GM23338 (cell line): ENCODE measurements at regions not wholly inside any gene's neighbourhood (a gene's known extent, or its start where the extent isn't known, plus 50 kb on each side); places are given as distances from the start of the nearest gene placed in this dataset.
"Not testable (repeated sequence)": the region's sequence is repeated elsewhere in the genome, so short reads cannot be mapped to it uniquely, and the experiment has no call there.

ENCODE experiments used
- CREB1 ChIP-seq: fragments of 250-450 bp; sonication (Bioruptor Pico); IDR thresholded peaks from 2 replicates; pipeline ENCODE4 v1.5.0; 2020; ENCODE audit warnings: low read depth, mild to moderate bottlenecking, moderate library complexity
- EZH2 ChIP-seq: fragments of 200-600 bp; sonication (generic); IDR thresholded peaks from one replicate; pipeline ENCODE4 v1.8.0; 2017; ENCODE audit warnings: antibody characterized with exemption, mild to moderate bottlenecking, low read depth; ENCODE audit not compliant: unreplicated experiment
- EZH2phosphoT487 ChIP-seq: fragments of 200-600 bp; sonication (generic); IDR thresholded peaks from one replicate; pipeline ENCODE4 v1.8.1; 2018; ENCODE audit warnings: antibody characterized with exemption; ENCODE audit not compliant: unreplicated experiment
- JUNB ChIP-seq: IDR thresholded peaks from one replicate; pipeline ENCODE4 v1.6.1; 2016; ENCODE audit warnings: antibody characterized with exemption; ENCODE audit not compliant: unreplicated experiment
- NANOG ChIP-seq: IDR thresholded peaks from 2 replicates; pipeline ENCODE4 v1.6.1; 2016; ENCODE audit warnings: antibody characterized with exemption, borderline replicate concordance
- POLR2AphosphoS5 ChIP-seq: IDR thresholded peaks from 2 replicates; pipeline ENCODE4 v1.6.1; 2016; ENCODE audit warnings: antibody characterized with exemption, low read depth
- STAT1 ChIP-seq: IDR thresholded peaks from one replicate; pipeline ENCODE4 v1.6.1; 2016; ENCODE audit warnings: antibody characterized with exemption; ENCODE audit not compliant: unreplicated experiment
- ZNF114 ChIP-seq: fragments of 250-450 bp; sonication (Bioruptor Pico); IDR thresholded peaks from 2 replicates; pipeline ENCODE4 v1.5.0; 2020; ENCODE audit warnings: mild to moderate bottlenecking, moderate library complexity
- ZNF331 ChIP-seq: fragments of 250-450 bp; sonication (Bioruptor Pico); IDR thresholded peaks from 2 replicates; pipeline ENCODE4 v1.5.0; 2020; ENCODE audit warnings: low read depth, mild to moderate bottlenecking, moderate library complexity
- TF ChIP-seq, protein P1 (sequence below), 2 experiments: fragments of 200-600 bp in 1 of 2; sonication (generic) in 1 of 2; conservative IDR thresholded peaks; 2 replicates each; pipeline versions ENCODE4 v1.5.1 to v1.6.1; 2016 to 2017; ENCODE audit warnings: antibody characterized with exemption in 2 of 2, low read depth in 2 of 2, mild to moderate bottlenecking in 2 of 2, moderate library complexity in 1 of 2
- TF ChIP-seq, protein P2 (sequence below): IDR thresholded peaks from one replicate; pipeline ENCODE4 v1.6.1; 2018; ENCODE audit warnings: antibody characterized with exemption; ENCODE audit not compliant: unreplicated experiment
- TF ChIP-seq, protein P3 (sequence below): IDR thresholded peaks from 2 replicates; pipeline ENCODE4 v1.6.1; 2016; ENCODE audit warnings: antibody characterized with exemption
- TF ChIP-seq, protein P4 (sequence below): fragments of 250-450 bp; sonication (Bioruptor Pico); IDR thresholded peaks from 2 replicates; pipeline ENCODE4 v1.5.0; 2020; ENCODE audit warnings: mild to moderate bottlenecking, moderate library complexity

DNA sequence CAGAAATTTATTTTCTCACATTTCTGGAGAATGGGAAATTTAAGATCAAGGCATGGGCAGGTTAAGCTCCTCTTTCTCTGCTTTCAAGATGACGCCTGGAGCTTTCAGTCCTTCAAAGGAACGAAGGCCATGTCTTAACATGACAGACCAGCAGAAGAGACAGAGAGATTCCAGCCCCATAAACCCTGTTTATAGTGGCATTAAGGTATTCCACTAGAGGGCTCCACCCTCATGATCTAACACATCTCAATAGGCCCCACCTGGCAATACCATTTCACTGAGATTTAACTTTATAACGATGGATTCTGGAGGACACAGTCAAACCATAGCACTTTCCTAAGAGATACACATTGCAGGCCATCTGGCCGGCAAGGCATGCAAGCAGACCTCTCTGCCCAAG, 1406.1 kb downstream of the RPIA start:
- TF ChIP-seq, protein P1, sequence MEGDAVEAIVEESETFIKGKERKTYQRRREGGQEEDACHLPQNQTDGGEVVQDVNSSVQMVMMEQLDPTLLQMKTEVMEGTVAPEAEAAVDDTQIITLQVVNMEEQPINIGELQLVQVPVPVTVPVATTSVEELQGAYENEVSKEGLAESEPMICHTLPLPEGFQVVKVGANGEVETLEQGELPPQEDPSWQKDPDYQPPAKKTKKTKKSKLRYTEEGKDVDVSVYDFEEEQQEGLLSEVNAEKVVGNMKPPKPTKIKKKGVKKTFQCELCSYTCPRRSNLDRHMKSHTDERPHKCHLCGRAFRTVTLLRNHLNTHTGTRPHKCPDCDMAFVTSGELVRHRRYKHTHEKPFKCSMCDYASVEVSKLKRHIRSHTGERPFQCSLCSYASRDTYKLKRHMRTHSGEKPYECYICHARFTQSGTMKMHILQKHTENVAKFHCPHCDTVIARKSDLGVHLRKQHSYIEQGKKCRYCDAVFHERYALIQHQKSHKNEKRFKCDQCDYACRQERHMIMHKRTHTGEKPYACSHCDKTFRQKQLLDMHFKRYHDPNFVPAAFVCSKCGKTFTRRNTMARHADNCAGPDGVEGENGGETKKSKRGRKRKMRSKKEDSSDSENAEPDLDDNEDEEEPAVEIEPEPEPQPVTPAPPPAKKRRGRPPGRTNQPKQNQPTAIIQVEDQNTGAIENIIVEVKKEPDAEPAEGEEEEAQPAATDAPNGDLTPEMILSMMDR (conservative IDR thresholded peaks at IDR 0.05; ENCODE audit: low read depth in 2 of 2) = not testable (repeated sequence)
- not testable (repeated sequence) for TF ChIP-seq POLR2AphosphoS5; EZH2; EZH2phosphoT487; JUNB; CREB1 (CRISPR knock-in tag); STAT1; ZNF114 (CRISPR knock-in tag); NANOG; ZNF331 (CRISPR knock-in tag)
- TF ChIP-seq, protein P2, sequence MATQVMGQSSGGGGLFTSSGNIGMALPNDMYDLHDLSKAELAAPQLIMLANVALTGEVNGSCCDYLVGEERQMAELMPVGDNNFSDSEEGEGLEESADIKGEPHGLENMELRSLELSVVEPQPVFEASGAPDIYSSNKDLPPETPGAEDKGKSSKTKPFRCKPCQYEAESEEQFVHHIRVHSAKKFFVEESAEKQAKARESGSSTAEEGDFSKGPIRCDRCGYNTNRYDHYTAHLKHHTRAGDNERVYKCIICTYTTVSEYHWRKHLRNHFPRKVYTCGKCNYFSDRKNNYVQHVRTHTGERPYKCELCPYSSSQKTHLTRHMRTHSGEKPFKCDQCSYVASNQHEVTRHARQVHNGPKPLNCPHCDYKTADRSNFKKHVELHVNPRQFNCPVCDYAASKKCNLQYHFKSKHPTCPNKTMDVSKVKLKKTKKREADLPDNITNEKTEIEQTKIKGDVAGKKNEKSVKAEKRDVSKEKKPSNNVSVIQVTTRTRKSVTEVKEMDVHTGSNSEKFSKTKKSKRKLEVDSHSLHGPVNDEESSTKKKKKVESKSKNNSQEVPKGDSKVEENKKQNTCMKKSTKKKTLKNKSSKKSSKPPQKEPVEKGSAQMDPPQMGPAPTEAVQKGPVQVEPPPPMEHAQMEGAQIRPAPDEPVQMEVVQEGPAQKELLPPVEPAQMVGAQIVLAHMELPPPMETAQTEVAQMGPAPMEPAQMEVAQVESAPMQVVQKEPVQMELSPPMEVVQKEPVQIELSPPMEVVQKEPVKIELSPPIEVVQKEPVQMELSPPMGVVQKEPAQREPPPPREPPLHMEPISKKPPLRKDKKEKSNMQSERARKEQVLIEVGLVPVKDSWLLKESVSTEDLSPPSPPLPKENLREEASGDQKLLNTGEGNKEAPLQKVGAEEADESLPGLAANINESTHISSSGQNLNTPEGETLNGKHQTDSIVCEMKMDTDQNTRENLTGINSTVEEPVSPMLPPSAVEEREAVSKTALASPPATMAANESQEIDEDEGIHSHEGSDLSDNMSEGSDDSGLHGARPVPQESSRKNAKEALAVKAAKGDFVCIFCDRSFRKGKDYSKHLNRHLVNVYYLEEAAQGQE = not testable (repeated sequence)
- TF ChIP-seq, protein P3, sequence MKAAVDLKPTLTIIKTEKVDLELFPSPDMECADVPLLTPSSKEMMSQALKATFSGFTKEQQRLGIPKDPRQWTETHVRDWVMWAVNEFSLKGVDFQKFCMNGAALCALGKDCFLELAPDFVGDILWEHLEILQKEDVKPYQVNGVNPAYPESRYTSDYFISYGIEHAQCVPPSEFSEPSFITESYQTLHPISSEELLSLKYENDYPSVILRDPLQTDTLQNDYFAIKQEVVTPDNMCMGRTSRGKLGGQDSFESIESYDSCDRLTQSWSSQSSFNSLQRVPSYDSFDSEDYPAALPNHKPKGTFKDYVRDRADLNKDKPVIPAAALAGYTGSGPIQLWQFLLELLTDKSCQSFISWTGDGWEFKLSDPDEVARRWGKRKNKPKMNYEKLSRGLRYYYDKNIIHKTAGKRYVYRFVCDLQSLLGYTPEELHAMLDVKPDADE = not testable (repeated sequence)
- TF ChIP-seq, protein P4, sequence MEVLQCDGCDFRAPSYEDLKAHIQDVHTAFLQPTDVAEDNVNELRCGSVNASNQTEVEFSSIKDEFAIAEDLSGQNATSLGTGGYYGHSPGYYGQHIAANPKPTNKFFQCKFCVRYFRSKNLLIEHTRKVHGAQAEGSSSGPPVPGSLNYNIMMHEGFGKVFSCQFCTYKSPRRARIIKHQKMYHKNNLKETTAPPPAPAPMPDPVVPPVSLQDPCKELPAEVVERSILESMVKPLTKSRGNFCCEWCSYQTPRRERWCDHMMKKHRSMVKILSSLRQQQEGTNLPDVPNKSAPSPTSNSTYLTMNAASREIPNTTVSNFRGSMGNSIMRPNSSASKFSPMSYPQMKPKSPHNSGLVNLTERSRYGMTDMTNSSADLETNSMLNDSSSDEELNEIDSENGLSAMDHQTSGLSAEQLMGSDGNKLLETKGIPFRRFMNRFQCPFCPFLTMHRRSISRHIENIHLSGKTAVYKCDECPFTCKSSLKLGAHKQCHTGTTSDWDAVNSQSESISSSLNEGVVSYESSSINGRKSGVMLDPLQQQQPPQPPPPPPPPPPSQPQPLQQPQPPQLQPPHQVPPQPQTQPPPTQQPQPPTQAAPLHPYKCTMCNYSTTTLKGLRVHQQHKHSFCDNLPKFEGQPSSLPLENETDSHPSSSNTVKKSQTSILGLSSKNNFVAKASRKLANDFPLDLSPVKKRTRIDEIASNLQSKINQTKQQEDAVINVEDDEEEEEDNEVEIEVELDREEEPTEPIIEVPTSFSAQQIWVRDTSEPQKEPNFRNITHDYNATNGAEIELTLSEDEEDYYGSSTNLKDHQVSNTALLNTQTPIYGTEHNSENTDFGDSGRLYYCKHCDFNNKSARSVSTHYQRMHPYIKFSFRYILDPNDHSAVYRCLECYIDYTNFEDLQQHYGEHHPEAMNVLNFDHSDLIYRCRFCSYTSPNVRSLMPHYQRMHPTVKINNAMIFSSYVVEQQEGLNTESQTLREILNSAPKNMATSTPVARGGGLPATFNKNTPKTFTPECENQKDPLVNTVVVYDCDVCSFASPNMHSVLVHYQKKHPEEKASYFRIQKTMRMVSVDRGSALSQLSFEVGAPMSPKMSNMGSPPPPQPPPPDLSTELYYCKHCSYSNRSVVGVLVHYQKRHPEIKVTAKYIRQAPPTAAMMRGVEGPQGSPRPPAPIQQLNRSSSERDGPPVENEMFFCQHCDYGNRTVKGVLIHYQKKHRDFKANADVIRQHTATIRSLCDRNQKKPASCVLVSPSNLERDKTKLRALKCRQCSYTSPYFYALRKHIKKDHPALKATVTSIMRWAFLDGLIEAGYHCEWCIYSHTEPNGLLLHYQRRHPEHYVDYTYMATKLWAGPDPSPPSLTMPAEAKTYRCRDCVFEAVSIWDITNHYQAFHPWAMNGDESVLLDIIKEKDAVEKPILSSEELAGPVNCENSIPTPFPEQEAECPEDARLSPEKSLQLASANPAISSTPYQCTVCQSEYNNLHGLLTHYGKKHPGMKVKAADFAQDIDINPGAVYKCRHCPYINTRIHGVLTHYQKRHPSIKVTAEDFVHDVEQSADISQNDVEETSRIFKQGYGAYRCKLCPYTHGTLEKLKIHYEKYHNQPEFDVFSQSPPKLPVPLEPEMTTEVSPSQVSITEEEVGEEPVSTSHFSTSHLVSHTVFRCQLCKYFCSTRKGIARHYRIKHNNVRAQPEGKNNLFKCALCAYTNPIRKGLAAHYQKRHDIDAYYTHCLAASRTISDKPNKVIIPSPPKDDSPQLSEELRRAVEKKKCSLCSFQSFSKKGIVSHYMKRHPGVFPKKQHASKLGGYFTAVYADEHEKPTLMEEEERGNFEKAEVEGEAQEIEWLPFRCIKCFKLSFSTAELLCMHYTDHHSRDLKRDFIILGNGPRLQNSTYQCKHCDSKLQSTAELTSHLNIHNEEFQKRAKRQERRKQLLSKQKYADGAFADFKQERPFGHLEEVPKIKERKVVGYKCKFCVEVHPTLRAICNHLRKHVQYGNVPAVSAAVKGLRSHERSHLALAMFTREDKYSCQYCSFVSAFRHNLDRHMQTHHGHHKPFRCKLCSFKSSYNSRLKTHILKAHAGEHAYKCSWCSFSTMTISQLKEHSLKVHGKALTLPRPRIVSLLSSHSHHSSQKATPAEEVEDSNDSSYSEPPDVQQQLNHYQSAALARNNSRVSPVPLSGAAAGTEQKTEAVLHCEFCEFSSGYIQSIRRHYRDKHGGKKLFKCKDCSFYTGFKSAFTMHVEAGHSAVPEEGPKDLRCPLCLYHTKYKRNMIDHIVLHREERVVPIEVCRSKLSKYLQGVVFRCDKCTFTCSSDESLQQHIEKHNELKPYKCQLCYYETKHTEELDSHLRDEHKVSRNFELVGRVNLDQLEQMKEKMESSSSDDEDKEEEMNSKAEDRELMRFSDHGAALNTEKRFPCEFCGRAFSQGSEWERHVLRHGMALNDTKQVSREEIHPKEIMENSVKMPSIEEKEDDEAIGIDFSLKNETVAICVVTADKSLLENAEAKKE (CRISPR knock-in tag) = not testable (repeated sequence)
